Mesenchymal stem cell (in vitro differentiated cells and primary cell): ENCODE measurements at regions not wholly inside any gene's neighbourhood (a gene's known extent, or its start where the extent isn't known, plus 50 kb on each side); places are given as distances from the start of the nearest gene placed in this dataset.

Source experiments
- DNase-seq: peaks from one replicate; pipeline ENCODE4 v3.0.0-alpha.2; 2013
- H2AFZ ChIP-seq: one replicate; pipeline ENCODE4 v1.6.1; 2013; ENCODE audit warnings: low read depth, mild to moderate bottlenecking, control low read depth, inconsistent platforms, low read length, moderate library complexity
- H2AK5ac ChIP-seq: 2 replicates; pipeline ENCODE4 v1.6.1; 2013; ENCODE audit warnings: low read length, moderate library complexity, mild to moderate bottlenecking, inconsistent platforms; ENCODE audit not compliant: severe bottlenecking
- H2BK120ac ChIP-seq: one replicate; pipeline ENCODE4 v1.6.1; 2013; ENCODE audit warnings: low read depth, mild to moderate bottlenecking, inconsistent platforms, low read length, moderate library complexity
- H2BK12ac ChIP-seq, 2 experiments: one replicate each; pipeline ENCODE4 v1.6.1; 2013; ENCODE audit warnings: inconsistent platforms in 2 of 2, low read length in 2 of 2, mild to moderate bottlenecking in 2 of 2, moderate library complexity in 2 of 2, control low read depth in 1 of 2
- H2BK15ac ChIP-seq: one replicate; pipeline ENCODE4 v1.6.1; 2013; ENCODE audit warnings: mild to moderate bottlenecking, low read depth, inconsistent platforms; ENCODE audit not compliant: poor library complexity, severe bottlenecking
- H2BK5ac ChIP-seq: 2 replicates; pipeline ENCODE4 v1.6.1; 2013; ENCODE audit warnings: low read depth, mild to moderate bottlenecking, low read length, control low read depth, inconsistent platforms; ENCODE audit not compliant: poor library complexity, severe bottlenecking
- H3K14ac ChIP-seq, 2 experiments: one replicate each; pipeline ENCODE4 v1.6.1; 2013; ENCODE audit warnings: inconsistent platforms in 2 of 2, low read length in 2 of 2, control low read depth in 1 of 2, mild to moderate bottlenecking in 1 of 2, moderate library complexity in 1 of 2
- H3K18ac ChIP-seq, 2 experiments: one replicate each; pipeline ENCODE4 v1.6.1; 2013; ENCODE audit warnings: inconsistent platforms in 2 of 2, low read length in 2 of 2, control low read depth in 1 of 2, low read depth in 1 of 2, mild to moderate bottlenecking in 1 of 2
- H3K23ac ChIP-seq, 2 experiments: one replicate each; pipeline ENCODE4 v1.6.1; 2013; ENCODE audit warnings: inconsistent platforms in 2 of 2, low read length in 2 of 2, mild to moderate bottlenecking in 2 of 2, moderate library complexity in 2 of 2, control low read depth in 1 of 2
- H3K27ac ChIP-seq: 2 replicates; pipeline ENCODE4 v1.5.1; 2013; ENCODE audit warnings: mild to moderate bottlenecking, moderate library complexity, low read length, control low read depth, inconsistent platforms; ENCODE audit not compliant: poor library complexity, severe bottlenecking
- H3K27me3 ChIP-seq, 2 experiments: 2 replicates each; pipeline versions ENCODE4 v1.6.1 to v1.7.0; 2013; ENCODE audit warnings: low read length in 2 of 2, mild to moderate bottlenecking in 2 of 2, moderate library complexity in 2 of 2, control low read depth in 1 of 2, inconsistent platforms in 1 of 2; ENCODE audit not compliant: control insufficient read depth in 1 of 2, insufficient read depth in 1 of 2
- H3K36me3 ChIP-seq, 2 experiments: 2 replicates each; pipeline versions ENCODE4 v1.6.1 to v1.7.0; 2013; ENCODE audit warnings: low read length in 2 of 2, control low read depth in 1 of 2, inconsistent platforms in 1 of 2, low read depth in 1 of 2, mild to moderate bottlenecking in 1 of 2; ENCODE audit not compliant: insufficient read depth in 2 of 2, control insufficient read depth in 1 of 2
- H3K4ac ChIP-seq, 2 experiments: one replicate each; pipeline ENCODE4 v1.6.1; 2013; ENCODE audit warnings: inconsistent platforms in 2 of 2, low read length in 2 of 2, mild to moderate bottlenecking in 2 of 2, moderate library complexity in 2 of 2, control low read depth in 1 of 2, low read depth in 1 of 2
- H3K4me1 ChIP-seq: 2 replicates; pipeline ENCODE4 v1.6.1; 2013; ENCODE audit warnings: low read depth, low read length, control low read depth; ENCODE audit not compliant: control insufficient read depth, insufficient read depth
- H3K4me2 ChIP-seq: 2 replicates; pipeline ENCODE4 v1.6.1; 2013; ENCODE audit warnings: low read length, mild to moderate bottlenecking, inconsistent platforms; ENCODE audit not compliant: poor library complexity, severe bottlenecking
- H3K4me3 ChIP-seq, 2 experiments: 2 replicates each; pipeline versions ENCODE4 v1.5.1 to v1.7.0; 2013; ENCODE audit warnings: low read length in 2 of 2, mild to moderate bottlenecking in 2 of 2, control low read depth in 1 of 2, low read depth in 1 of 2; ENCODE audit not compliant: insufficient read depth in 1 of 2
- H3K79me1 ChIP-seq: replicated peaks from 2 replicates; pipeline ENCODE4 v1.6.1; 2013; ENCODE audit warnings: mild to moderate bottlenecking, control low read depth, low read length, inconsistent platforms; ENCODE audit not compliant: poor library complexity, severe bottlenecking
- H3K9ac ChIP-seq: 2 replicates; pipeline ENCODE4 v1.7.0; 2013; ENCODE audit warnings: mild to moderate bottlenecking, low read length, moderate library complexity
- H3K9me3 ChIP-seq: 2 replicates; pipeline ENCODE4 v1.7.0; 2013; ENCODE audit warnings: mild to moderate bottlenecking, low read length; ENCODE audit not compliant: control insufficient read depth
- H4K8ac ChIP-seq: one replicate; pipeline ENCODE4 v1.6.1; 2013; ENCODE audit warnings: inconsistent platforms, mild to moderate bottlenecking, low read length, moderate library complexity
- H4K91ac ChIP-seq: one replicate; pipeline ENCODE4 v1.6.1; 2013; ENCODE audit warnings: mild to moderate bottlenecking, low read length, inconsistent platforms
- WGBS: methylation state at CpG from one replicate; pipeline ENCODE4 v1.1.7; 2013; ENCODE audit warnings: mixed read lengths; 5-methylcytosine and 5-hydroxymethylcytosine counted together

DNA sequence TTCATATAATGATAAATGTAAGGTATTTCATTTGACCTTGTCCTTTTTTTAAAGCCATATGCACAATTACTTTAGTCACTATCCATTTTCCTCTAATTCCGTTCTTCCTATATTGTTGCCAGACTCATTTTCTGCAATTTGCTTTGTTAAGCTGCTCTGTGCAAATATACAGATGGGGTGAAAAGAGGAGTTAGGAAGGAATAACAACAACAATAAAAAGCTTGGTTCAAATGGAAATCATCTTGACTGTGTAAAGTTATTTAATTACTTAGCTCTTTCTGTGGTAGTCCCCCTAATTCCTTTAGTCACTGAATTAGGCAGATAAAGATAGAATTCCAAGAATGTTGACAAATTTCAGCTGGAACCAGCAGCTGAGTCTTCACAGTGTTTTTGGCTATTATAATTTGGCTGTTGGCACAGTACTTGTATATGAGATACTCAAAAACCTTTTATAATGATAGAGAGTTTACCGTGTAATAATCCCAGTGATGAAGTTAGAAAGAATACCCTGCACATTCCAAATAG is 838.0 kb downstream of the RPS29 start:
- no peak overlapping the region for H2BK120ac ChIP-seq
- no peaks in the 10 kb centered on the region for H3K79me1 ChIP-seq
- no peak overlapping the region for H3K4me2 ChIP-seq
- no CpG with 5 or more reads among the region's 2 CpGs for WGBS
- H4K91ac ChIP-seq: no peak overlapping the region
- H4K8ac ChIP-seq: no peak overlapping the region
- no peaks in the 10 kb centered on the region for H3K4me1 ChIP-seq
- H3K4ac ChIP-seq: no peak overlapping the region
- DNase-seq: no peak
- no peak overlapping the region for H2BK12ac ChIP-seq
- no peak overlapping the region for H3K14ac ChIP-seq
- no peak overlapping the region for H2BK15ac ChIP-seq
- H2AK5ac ChIP-seq: no peak overlapping the region
- H3K36me3 ChIP-seq: no peaks in the 10 kb centered on the region
- no peaks in the 10 kb centered on the region for H3K27me3 ChIP-seq
- no peaks in the 10 kb centered on the region for H3K9me3 ChIP-seq
- no peak overlapping the region for H3K9ac ChIP-seq
- no peak overlapping the region for H2BK5ac ChIP-seq
- H3K23ac ChIP-seq: no peak overlapping the region
- no peak overlapping the region for H3K27ac ChIP-seq
- no peak overlapping the region for H3K18ac ChIP-seq
- H3K4me3 ChIP-seq: no peak overlapping the region
- H2AFZ ChIP-seq: no peak overlapping the region

DNA sequence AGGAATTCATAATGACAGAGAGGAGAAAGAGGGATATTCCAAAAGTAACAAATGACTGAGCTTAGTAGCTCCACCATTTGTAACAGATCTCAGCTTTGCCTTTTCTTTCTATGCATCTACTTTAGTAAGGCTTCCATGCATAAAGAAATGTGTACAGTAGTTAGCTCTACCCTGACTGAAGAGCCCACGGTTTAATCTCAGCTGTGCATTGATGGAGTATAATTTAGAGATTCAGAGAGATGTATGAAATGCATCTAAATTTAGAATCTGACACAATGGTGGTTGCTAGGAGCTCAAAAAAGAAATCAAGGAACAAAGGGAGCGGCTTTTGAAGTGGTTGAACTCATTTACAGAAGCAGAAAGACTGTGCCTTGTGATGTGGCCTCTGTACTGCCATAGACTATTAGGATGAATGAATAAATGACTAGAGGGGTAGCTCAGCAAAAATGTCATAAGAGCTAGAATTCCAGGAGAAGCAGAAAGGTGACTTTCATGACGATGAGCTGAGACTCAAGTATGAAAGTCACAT is 838.6 kb downstream of the RPS29 start:
- 83% methylated on average over 3 of the region's 3 CpGs for WGBS
- Histone ChIP-seq H3K79me1 (no peaks in the 10 kb centered on the region), H2AK5ac (no peak overlapping the region), H2BK12ac (no peak overlapping the region), H3K9me3 (no peaks in the 10 kb centered on the region), H2BK15ac (no peak overlapping the region), H3K23ac (no peak overlapping the region), H3K27ac (no peak overlapping the region), H3K4ac (no peak overlapping the region), H4K8ac (no peak overlapping the region), H3K27me3 (no peaks in the 10 kb centered on the region), H3K36me3 (no peaks in the 10 kb centered on the region), H3K14ac (no peak overlapping the region), H3K9ac (no peak overlapping the region), H2AFZ (no peak overlapping the region), H4K91ac (no peak overlapping the region), H3K18ac (no peak overlapping the region), H3K4me1 (no peaks in the 10 kb centered on the region), H3K4me3 (no peak overlapping the region), H3K4me2 (no peak overlapping the region), H2BK5ac (no peak overlapping the region), H2BK120ac (no peak overlapping the region)
- no peak for DNase-seq

DNA sequence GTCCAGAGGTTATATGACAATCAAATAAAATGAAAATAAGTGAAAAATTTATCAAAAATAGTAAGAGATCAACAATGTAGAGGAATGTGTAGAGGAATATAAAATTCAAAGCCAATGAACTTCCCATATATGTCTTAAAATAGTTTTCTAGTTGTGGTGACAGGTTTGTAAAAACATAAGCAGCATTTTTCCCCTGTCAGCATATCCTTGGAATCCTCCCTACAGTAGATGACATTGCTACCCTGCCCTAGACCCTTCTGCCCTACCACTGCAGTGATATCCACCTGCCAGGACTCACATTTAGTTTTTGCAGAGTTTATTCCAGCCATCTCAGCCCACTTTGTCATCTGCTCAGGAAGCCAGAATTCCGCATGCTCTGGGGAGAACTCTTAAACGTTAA is 842.0 kb downstream of the RPS29 start:
- no peaks in the 10 kb centered on the region for H3K79me1 ChIP-seq
- H4K91ac ChIP-seq: no peak overlapping the region
- no peak overlapping the region for H3K27ac ChIP-seq
- no peak overlapping the region for H3K14ac ChIP-seq
- no peak overlapping the region for H2AK5ac ChIP-seq
- H3K23ac ChIP-seq: no peak overlapping the region
- H3K9me3 ChIP-seq: no peaks in the 10 kb centered on the region
- DNase-seq: no peak
- no peak overlapping the region for H2BK5ac ChIP-seq
- H3K4me1 ChIP-seq: no peaks in the 10 kb centered on the region
- H2BK12ac ChIP-seq: no peak overlapping the region
- no peaks in the 10 kb centered on the region for H3K27me3 ChIP-seq
- H3K4me3 ChIP-seq: no peak overlapping the region
- no peak overlapping the region for H3K9ac ChIP-seq
- H4K8ac ChIP-seq: no peak overlapping the region
- no peak overlapping the region for H3K4me2 ChIP-seq
- H2AFZ ChIP-seq: no peak overlapping the region
- H2BK120ac ChIP-seq: no peak overlapping the region
- H2BK15ac ChIP-seq: no peak overlapping the region
- H3K4ac ChIP-seq: no peak overlapping the region
- no peaks in the 10 kb centered on the region for H3K36me3 ChIP-seq
- 86% methylated on average over 2 of the region's 2 CpGs for WGBS
- H3K18ac ChIP-seq: no peak overlapping the region

DNA sequence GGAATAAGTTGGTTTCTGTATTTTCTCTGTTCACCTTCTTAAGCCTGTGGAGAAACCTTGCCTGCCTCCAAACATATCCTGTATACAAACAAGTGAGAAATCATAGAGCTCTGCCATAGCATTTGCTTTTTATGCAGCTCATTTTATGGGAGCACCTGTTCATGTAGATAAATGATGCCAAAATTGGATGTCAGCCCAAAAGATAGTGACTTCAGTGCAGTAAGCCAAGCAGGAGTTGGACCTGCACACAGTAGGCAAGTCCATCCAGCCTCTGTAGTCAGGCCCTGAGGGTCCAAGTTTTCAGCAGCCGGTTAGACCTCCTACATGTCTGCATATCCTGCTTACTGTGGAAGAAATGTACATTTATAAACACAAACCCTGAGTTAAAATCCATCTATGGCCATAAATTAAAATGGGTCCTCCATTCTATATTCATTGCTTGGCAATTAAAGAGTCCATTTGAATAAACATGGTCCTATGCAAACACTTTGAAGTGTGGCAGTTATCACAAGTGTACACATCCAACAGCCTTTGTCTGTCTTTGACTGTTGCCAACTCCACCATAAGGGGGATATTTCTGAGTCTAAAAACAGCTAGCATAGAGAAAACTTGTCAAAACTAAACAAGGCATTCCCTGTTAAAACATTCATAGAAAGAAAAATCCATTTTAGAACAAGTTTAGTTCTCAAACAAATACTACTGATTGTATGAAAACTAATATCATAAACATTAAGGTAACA is 847.8 kb downstream of the RPS29 start:
- WGBS: 71% methylated on average over 1 of the region's 1 CpG
- Histone ChIP-seq H2AFZ (no peak overlapping the region), H3K27me3 (no peaks in the 10 kb centered on the region), H3K4ac (no peak overlapping the region), H3K4me2 (no peak overlapping the region), H2BK120ac (no peak overlapping the region), H2BK12ac (no peak overlapping the region), H3K4me3 (no peak overlapping the region), H3K9ac (no peak overlapping the region), H4K91ac (no peak overlapping the region), H4K8ac (no peak overlapping the region), H3K18ac (no peak overlapping the region), H2AK5ac (no peak overlapping the region), H3K79me1 (no peaks in the 10 kb centered on the region), H3K9me3 (peaks cover 8% of the 10 kb centered on the region), H2BK15ac (no peak overlapping the region), H3K4me1 (no peaks in the 10 kb centered on the region), H3K27ac (no peak overlapping the region), H3K36me3 (no peaks in the 10 kb centered on the region), H2BK5ac (no peak overlapping the region), H3K23ac (no peak overlapping the region), H3K14ac (no peak overlapping the region)
- no peak for DNase-seq
